GM19468 (cell line): ENCODE measurements at regions not wholly inside any gene's neighbourhood (a gene's known extent, or its start where the extent isn't known, plus 50 kb on each side); places are given as distances from the start of the nearest gene placed in this dataset.

Experiments
- ATAC-seq: cut with Tn5 transposase; IDR thresholded peaks from one replicate; pipeline ENCODE4 v1.9.1; 2021; ENCODE audit warnings: mild to moderate bottlenecking, moderate library complexity, moderate number of reproducible peaks; ENCODE audit not compliant: unreplicated experiment; ENCODE audit errors: extremely low read depth

- no peak for ATAC-seq
Observed at GRCh38 chr2:136582628-136583205, 182.6 kb upstream of the THSD7B start.

DNA sequence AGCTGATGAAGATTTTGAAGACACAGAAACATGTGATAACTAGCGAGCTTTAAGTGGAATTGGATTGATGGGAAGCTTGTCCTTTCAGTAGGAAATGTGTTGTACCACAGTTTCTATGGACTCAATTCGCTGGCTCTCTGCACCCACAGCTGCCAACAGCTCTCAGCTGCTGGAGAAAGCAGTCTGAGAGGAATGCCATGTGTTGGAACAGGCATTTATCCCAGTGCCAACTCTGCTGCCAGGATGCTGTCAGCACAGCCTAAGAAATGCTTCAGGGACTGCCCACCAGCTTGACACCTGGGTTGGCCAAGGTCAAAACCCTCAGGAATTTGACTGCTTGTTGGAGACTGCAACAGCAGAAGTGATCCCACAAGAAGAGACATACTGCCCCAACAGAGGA, 193.0 kb upstream of the THSD7B start:
- no peak for ATAC-seq

DNA sequence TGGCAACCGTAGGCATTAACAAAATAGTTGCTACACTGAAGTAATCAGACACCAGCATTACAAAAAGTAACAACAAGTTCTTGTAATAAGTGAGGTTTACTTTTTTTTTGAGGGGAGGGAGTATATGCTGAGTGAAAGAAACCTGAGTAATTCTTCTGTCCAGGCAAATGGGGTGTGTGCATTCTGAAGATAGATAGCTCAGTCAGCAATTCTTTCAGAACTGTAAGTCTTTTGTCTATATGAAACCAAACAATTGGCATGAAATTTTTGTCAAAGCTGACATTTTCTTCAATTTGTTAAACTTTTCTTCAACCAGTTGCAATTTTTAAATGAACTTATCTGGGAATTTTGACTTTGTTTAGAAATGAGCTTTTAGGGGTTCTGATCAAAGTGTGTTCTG, 208.1 kb upstream of the THSD7B start:
- ATAC-seq = no peak

GRCh38 chr2:136550181-136550580, 215.2 kb upstream of the THSD7B start:
- no peak for ATAC-seq

DNA sequence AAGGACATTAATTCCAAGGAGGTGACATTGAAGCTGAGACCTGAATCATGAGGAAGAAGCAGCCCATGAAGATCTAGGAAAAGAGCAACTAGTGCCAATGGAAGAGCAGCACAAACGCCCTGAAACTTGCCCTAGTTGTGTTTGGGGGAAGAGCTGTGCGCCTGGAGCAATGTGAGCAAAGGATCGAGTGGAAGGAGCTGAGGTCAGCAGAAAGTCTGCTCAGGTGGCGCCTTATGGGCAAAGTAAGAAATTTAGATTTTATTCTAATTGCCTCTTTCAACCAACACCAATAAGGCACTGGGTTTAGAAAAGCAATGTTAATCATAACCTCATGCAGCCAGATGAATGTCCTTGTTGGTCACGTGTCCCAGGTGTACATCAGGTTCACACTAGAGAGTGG, 226.0 kb upstream of the THSD7B start:
- no peak for ATAC-seq

GRCh38 chr2:136538489-136538888, 226.9 kb upstream of the THSD7B start:
- no peak for ATAC-seq

- ATAC-seq = no peak
Observed at GRCh38 chr2:136534811-136535210, 230.5 kb upstream of the THSD7B start.

- ATAC-seq = no peak
Observed at GRCh38 chr2:136532171-136532570, 233.2 kb upstream of the THSD7B start.

- ATAC-seq = no peak
Observed at GRCh38 chr2:136531731-136532130, 233.6 kb upstream of the THSD7B start.

DNA sequence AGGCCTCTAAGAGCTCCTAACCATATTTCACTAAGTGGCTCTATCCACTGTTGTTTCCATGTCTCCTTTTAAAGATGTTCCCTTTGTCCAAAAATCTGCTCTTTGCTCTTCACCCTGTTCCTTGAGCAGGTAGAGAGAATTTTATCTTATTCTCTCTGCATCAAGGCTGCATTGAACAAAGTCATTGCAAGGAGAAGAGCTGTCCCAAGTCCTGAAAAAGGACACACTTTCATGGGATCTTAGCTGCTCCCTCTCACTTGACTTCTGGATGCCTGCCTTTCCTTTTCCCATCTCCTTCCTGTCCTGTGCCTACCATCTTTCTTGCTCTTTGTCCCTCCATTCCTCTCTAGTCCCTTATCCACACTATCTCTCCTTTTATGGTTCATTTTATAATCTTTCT, 235.2 kb upstream of the THSD7B start:
- ATAC-seq = no peak

- no peak for ATAC-seq
Observed at GRCh38 chr2:136527560-136527959, 237.8 kb upstream of the THSD7B start.

- no peak for ATAC-seq
Observed at GRCh38 chr2:136522724-136523123, 242.6 kb upstream of the THSD7B start.

DNA sequence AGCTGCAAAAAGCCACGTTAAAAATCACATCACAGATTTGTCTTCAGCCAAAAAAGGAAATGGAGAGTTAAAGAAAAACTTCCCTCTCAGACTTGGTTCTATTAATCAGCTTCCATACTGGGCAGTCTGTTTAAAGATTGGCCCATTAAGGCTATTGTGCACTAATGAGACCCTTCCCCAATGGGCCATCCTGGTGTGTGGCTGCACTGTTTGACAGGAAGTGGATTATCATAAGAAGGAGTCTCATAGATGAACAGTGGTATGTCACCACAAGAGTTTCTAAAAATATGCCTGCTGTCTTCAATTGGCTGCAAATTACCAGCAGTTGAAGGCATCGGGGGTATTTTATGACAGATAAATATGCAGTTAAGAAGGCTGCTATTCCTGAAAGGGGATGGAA, 247.6 kb upstream of the THSD7B start:
- ATAC-seq = no peak

DNA sequence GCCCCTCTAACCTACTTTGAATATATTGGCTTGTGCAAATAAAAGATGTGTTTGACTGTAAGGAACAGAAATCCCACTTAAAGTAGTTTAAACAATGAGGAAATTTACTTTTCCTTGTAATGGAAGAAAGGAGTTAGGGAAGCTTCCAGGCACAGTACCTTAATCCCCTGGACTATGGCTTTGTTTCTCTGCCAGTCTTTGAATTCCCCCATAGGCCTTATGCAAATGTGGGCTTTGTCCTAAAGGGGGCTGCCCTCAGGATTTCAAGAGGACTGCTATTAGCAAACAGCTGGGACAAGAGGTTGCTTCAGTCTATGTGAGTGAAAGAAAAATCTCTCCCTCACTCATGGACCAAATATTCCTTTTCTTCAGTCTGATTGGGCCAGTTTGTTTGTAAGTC, 255.1 kb upstream of the THSD7B start:
- ATAC-seq = no peak

- ATAC-seq = no peak
Observed at GRCh38 chr2:136505462-136505861, 259.9 kb upstream of the THSD7B start.

GRCh38 chr2:136502660-136503059, 262.7 kb upstream of the THSD7B start:
- ATAC-seq = no peak

GRCh38 chr2:136497709-136498108, 267.6 kb upstream of the THSD7B start:
- no peak for ATAC-seq

GRCh38 chr2:136496966-136497365, 268.4 kb upstream of the THSD7B start:
- ATAC-seq = no peak

- no peak for ATAC-seq
Observed at GRCh38 chr2:136495636-136496035, 269.7 kb upstream of the THSD7B start.

DNA sequence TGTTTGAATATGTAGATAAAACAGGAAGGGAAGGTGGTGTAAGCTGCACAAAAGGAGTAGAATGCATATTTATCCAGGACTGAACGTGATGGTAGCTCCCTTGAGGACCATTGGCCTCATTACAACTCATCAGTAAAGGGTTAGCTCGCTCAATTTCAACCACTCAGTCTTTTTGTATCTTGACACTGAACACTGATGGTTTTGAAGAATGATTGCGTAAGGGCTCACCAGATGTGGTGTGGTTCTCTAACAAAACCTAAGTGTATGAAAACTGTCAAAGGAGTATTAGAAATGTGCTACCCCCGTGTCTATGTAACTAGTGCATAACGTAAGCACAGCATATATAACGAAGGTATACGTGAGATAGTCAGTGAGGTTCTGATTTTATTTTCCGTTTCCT, 272.4 kb upstream of the THSD7B start:
- ATAC-seq = no peak

DNA sequence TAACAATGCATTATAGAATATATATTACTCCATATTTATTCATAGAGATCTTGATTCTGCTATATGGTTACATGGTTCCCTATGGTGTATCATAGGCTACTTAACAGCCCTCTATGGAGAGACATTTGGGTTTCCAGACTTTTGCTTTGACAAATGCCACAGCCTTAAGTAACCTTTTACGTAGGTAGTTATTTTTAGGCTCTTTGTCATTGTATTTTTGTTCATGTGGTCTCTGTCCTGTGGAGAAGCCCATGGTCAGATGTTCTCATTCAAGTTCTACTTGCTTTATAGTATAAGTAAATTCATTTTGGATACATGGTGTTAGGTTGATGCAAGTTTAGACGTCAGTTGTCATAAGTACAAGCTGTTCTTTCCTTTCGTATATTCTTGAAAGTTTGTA, 275.2 kb upstream of the THSD7B start:
- ATAC-seq = no peak

DNA sequence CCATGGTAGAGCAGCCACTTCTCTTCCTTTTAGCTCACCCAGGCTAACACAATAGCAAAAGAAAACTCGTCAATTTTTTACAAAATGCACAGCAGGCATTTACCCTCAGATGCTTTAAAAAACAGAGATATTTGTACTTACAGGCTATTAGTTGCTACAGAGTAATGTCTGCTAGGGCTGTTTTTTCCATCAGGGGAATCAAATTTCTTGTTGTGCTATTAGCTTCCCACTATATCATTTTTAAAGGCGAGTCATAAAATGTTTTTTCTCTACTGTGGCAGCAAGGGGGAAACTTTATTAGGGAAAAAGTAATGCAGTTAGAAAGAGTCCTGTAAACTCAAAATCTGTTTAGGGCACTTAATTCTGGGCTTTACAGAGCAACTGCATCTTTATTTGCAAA, 277.9 kb upstream of the THSD7B start:
- no peak for ATAC-seq

DNA sequence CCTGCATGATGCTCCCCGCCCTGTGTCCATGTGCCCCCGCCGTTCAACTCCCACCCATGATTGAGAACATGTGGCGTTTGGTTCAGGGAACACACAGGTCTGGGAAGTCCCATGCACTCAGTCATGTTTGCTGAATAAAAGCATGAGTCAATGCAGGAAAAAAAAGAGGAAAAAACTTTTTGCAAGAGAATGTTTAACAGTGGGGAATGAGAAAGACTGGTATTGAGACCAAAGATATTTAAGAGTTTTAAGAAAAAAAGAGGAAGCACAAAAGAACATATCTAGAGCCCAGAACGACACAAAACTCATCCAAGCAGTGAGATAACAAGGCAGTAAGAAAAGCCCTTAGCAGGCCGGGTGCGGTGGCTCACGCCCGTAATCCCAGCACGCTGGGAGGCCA, 279.2 kb upstream of the THSD7B start:
- no peak for ATAC-seq
